LNCaP clone FGC (cell line): ENCODE measurements at regions not wholly inside any gene's neighbourhood (a gene's known extent, or its start where the extent isn't known, plus 50 kb on each side); places are given as distances from the start of the nearest gene placed in this dataset.

ENCODE experiments used
- DNase-seq: peaks from one replicate; pipeline ENCODE4 v3.0.0-alpha.2; 2011; ENCODE audit warnings: low read depth
- H3K4me3 ChIP-seq: 2 replicates; pipeline ENCODE4 v1.5.1; 2011; ENCODE audit warnings: mild to moderate bottlenecking, low read depth, low read length, control low read depth
- CTCF ChIP-seq: IDR thresholded peaks from 2 replicates; pipeline ENCODE4 v1.5.1; 2012; ENCODE audit warnings: mild to moderate bottlenecking; ENCODE audit not compliant: control insufficient read depth, insufficient read depth; ENCODE audit errors: extremely low read depth

- TF ChIP-seq CTCF = no peak
Observed at GRCh38 chr20:51187261-51187660, 164.4 kb upstream of the KCNG1 start.

GRCh38 chr20:51185861-51186260, 163.0 kb upstream of the KCNG1 start:
- no peak for TF ChIP-seq CTCF
- DNase-seq = no peak
- H3K4me3 ChIP-seq = no peak overlapping the region

More at GRCh38 chr20:51187261-51187660, 164.4 kb upstream of the KCNG1 start:
- DNase-seq = no peak
- H3K4me3 ChIP-seq = no peak overlapping the region

GRCh38 chr20:51185277-51185676, 162.4 kb upstream of the KCNG1 start:
- no peak for DNase-seq

GRCh38 chr20:51184289-51184688, 161.4 kb upstream of the KCNG1 start:
- H3K4me3 ChIP-seq = no peak overlapping the region
- TF ChIP-seq CTCF = no peak
- no peak for DNase-seq

More at GRCh38 chr20:51185277-51185676, 162.4 kb upstream of the KCNG1 start:
- TF ChIP-seq CTCF = no peak
- H3K4me3 ChIP-seq = no peak overlapping the region

- no peak for DNase-seq
- TF ChIP-seq CTCF = no peak
- H3K4me3 ChIP-seq = no peak overlapping the region
Observed at GRCh38 chr20:51183451-51183850, 160.5 kb upstream of the KCNG1 start.

- no peak for TF ChIP-seq CTCF
- no peak for DNase-seq
Observed at GRCh38 chr20:51182571-51182970, 159.7 kb upstream of the KCNG1 start.

GRCh38 chr20:51178153-51178552, 155.2 kb upstream of the KCNG1 start:
- H3K4me3 ChIP-seq = no peak overlapping the region

More at GRCh38 chr20:51182571-51182970, 159.7 kb upstream of the KCNG1 start:
- H3K4me3 ChIP-seq = no peak overlapping the region

More at GRCh38 chr20:51178153-51178552, 155.2 kb upstream of the KCNG1 start:
- TF ChIP-seq CTCF = no peak
- no peak for DNase-seq
